Chondrocyte (in vitro differentiated cells): ENCODE measurements at regions not wholly inside any gene's neighbourhood (a gene's known extent, or its start where the extent isn't known, plus 50 kb on each side); places are given as distances from the start of the nearest gene placed in this dataset.

Source experiments
- DNase-seq: peaks from one replicate; pipeline ENCODE4 v3.0.0; 2021; ENCODE audit warnings: mixed read lengths, low spot score
- H3K27ac Mint-ChIP-seq: one replicate; pipeline ENCODE4 v1.8.0; 2021; ENCODE audit warnings: mild to moderate bottlenecking, moderate library complexity, mixed read lengths; ENCODE audit not compliant: unreplicated experiment
- H3K27me3 Mint-ChIP-seq: 2 replicates; pipeline ENCODE4 v1.8.0; 2021; ENCODE audit warnings: low read depth, mixed read lengths
- H3K36me3 Mint-ChIP-seq: 2 replicates; pipeline ENCODE4 v1.8.0; 2021; ENCODE audit warnings: low read depth, mixed read lengths
- H3K4me1 Mint-ChIP-seq: 2 replicates; pipeline ENCODE4 v1.8.0; 2021; ENCODE audit warnings: low read depth, mild to moderate bottlenecking, mixed read lengths
- H3K4me3 Mint-ChIP-seq: one replicate; pipeline ENCODE4 v1.8.0; 2021; ENCODE audit warnings: mild to moderate bottlenecking, moderate library complexity, mixed read lengths; ENCODE audit not compliant: unreplicated experiment
- H3K9me3 Mint-ChIP-seq: 2 replicates; pipeline ENCODE4 v1.8.0; 2021; ENCODE audit warnings: low read depth, mixed read lengths
- CTCF ChIP-seq: fragments of 200-600 bp; sonication (generic); IDR thresholded peaks from 2 replicates; pipeline ENCODE4 v1.5.0; 2021; ENCODE audit warnings: antibody characterized with exemption, mild to moderate bottlenecking, moderate library complexity

- no peaks in the 10 kb centered on the region for H3K4me1 Mint-ChIP-seq
- TF ChIP-seq CTCF, result no peak
- DNase-seq, result no peak
- no peaks in the 10 kb centered on the region for H3K27me3 Mint-ChIP-seq
- H3K27ac Mint-ChIP-seq, result no peak overlapping the region
- no peaks in the 10 kb centered on the region for H3K36me3 Mint-ChIP-seq
- no peak overlapping the region for H3K4me3 Mint-ChIP-seq
- no peaks in the 10 kb centered on the region for H3K9me3 Mint-ChIP-seq
These were observed 154.9 kb upstream of the ABCA1 start for GRCh38 chr9:105082843-105083242.

GRCh38 chr9:105083256-105083655 is 155.3 kb upstream of the ABCA1 start:
- DNase-seq, result no peak
- H3K4me1 Mint-ChIP-seq, result no peaks in the 10 kb centered on the region
- no peaks in the 10 kb centered on the region for H3K27me3 Mint-ChIP-seq
- H3K27ac Mint-ChIP-seq, result no peak overlapping the region
- TF ChIP-seq CTCF, result no peak
- no peaks in the 10 kb centered on the region for H3K36me3 Mint-ChIP-seq
- H3K4me3 Mint-ChIP-seq, result no peak overlapping the region
- H3K9me3 Mint-ChIP-seq, result no peaks in the 10 kb centered on the region

GRCh38 chr9:105087910-105088898 is 156.2 kb upstream of the SLC44A1 start:
- TF ChIP-seq CTCF, result no peak
- Mint-ChIP-seq H3K27me3 (no peaks in the 10 kb centered on the region), H3K9me3 (peaks cover 5% of the 10 kb centered on the region), H3K4me3 (no peak overlapping the region), H3K27ac (no peak overlapping the region), H3K4me1 (no peaks in the 10 kb centered on the region), H3K36me3 (no peaks in the 10 kb centered on the region)
- DNase-seq, result no peak

GRCh38 chr9:105089874-105090273 is 154.6 kb upstream of the SLC44A1 start:
- no peaks in the 10 kb centered on the region for H3K27me3 Mint-ChIP-seq
- H3K4me3 Mint-ChIP-seq, result no peak overlapping the region
- H3K36me3 Mint-ChIP-seq, result no peaks in the 10 kb centered on the region
- TF ChIP-seq CTCF, result no peak
- H3K27ac Mint-ChIP-seq, result no peak overlapping the region
- no peak for DNase-seq
- peaks cover 5% of the 10 kb centered on the region for H3K9me3 Mint-ChIP-seq
- no peaks in the 10 kb centered on the region for H3K4me1 Mint-ChIP-seq

GRCh38 chr9:105091004-105091640 is 153.3 kb upstream of the SLC44A1 start:
- Mint-ChIP-seq H3K27me3 (no peaks in the 10 kb centered on the region), H3K4me1 (no peaks in the 10 kb centered on the region), H3K9me3 (peaks cover 5% of the 10 kb centered on the region), H3K27ac (no peak overlapping the region), H3K36me3 (no peaks in the 10 kb centered on the region), H3K4me3 (no peak overlapping the region)
- TF ChIP-seq CTCF, result no peak
- DNase-seq, result no peak
